ENCODE measurements at regions not wholly inside any gene's neighbourhood (a gene's known extent, or its start where the extent isn't known, plus 50 kb on each side); places are given as distances from the start of the nearest gene placed in this dataset.

DNA sequence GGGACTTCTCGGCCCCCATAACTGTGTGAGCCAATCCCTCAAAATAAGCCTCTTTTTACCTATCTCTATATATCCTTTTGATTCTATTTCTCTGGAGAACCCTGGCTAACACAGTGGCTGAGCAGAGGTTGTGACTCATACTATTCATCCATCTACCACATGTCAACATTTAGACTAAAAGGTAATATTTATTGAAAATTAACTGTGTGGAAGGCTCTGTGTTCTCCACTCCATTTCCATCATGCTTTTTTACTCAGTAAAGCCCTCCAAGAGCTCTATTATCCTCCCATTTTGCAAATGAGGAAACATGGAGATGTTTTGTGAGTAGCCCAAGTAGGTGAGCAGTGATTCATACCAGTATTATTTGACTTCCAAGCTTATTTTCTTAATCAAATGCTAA, 217.9 kb upstream of the DCBLD2 start:
- DNase-seq (ENCODE audit: low read depth in 2 of 2), result no peak

DNA sequence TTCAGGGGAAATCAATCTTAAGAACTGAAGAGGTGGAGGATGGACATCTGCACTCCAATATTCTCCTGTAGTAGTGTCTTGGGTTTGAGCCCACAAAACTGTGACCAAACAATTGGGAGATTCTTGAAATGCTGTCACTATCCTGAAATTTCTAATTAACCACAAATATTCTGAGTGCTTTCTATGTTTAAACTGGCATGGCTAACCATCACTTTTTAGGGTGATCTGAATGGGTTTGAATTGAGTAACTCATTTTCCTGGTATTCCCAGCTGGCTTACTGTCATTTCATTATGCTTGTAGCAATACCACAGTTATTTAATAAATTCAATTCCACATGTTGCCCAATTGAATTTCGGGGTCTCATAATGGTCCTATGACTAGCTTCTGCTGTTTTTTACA, 216.9 kb upstream of the DCBLD2 start:
- no peak for DNase-seq (ENCODE audit: low read depth in 2 of 2)

DNA sequence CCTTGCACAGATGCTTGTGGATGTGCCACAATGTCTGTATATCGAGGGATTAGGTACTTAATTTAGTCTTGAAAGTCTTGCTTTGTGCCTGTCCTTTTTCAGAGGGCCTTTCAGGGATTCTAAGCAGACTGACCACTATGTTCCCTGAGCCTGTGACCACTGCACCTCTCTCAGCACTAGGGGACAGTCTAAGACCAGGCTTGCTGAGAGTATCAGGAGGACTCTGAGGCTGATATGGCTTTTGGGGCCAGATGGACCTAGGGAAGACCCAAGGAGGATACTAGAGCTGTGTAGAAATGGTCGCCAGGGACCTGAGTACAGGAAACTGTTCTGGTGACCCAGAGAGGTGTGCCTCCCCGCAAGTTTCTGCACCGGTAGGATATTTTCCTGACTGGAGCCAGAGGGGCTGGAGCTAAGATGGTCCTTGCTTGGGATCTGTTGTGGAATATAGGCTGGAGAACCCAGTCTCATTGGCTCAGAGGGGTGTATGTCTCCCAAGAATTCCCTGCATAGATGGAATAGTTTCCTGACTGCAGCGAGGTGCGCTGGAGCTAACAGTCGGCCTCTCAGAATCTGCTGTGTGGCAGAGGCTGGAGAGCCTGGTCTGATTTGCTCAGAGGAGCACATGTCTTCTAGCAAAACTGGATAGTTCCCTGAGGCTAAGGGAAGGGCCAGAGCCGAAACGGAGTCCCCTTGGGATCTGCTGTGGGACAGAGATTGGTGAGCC, 213.2 kb upstream of the DCBLD2 start:
- no peak for DNase-seq (ENCODE audit: low read depth in 2 of 2)

DNA sequence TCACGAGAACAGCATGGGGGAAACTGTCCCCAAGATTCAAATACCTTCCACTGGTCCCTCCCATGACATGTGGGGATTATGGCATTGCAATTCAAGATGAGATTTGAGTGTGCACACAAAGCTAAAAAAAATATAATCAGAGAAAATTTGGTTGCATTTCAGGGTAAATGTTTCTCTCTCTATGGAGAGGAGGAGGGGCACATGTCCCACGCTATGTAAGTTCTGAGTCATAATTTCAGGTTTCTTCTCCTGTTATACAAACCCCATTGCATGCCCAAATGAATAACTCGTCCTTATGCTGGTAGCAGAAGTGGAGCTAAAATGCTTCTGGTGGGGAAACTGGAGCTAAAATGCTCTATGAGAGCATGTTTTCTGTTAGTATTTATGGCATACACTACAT, 209.7 kb upstream of the DCBLD2 start:
- no peak for DNase-seq (ENCODE audit: low read depth in 2 of 2)

DNA sequence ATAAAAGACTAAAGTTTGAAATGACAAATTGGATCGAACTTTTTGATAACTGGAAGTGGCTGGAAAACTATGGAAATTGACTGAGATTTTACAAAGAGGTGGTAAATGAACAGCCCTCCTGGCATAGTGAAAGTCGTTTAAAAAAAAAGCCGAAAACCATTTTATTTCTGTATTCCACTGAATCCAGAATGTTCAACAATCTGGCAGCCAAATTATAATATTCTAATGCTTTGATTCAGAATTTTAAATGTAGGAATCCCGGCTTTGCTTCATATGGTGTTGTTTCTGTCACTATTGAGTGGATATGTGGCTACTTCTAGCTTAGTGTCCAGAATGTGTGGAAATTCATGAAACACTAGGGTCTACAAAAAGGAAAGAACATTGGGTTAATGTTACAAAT, 208.9 kb upstream of the DCBLD2 start:
- no peak for DNase-seq (ENCODE audit: low read depth in 2 of 2)

DNA sequence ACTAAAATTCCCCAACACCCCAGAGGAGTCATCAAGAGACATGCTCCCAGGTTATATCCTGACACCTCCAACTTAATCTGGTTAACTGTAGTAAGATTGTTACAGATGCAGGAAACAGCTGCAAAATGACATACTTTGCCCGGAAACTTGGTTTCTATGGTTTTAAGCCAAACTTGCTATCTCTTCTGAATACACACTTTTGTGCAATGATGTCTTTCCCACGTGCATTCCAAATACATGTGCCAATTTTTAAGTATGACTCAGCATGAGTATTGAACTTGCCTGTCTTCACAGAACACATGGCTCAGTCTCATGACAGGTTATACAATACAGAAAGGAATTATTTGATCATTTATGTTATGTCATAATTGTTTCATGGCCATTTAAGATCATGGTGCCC, 207.0 kb upstream of the DCBLD2 start:
- no peak for DNase-seq (ENCODE audit: low read depth in 2 of 2)

DNA sequence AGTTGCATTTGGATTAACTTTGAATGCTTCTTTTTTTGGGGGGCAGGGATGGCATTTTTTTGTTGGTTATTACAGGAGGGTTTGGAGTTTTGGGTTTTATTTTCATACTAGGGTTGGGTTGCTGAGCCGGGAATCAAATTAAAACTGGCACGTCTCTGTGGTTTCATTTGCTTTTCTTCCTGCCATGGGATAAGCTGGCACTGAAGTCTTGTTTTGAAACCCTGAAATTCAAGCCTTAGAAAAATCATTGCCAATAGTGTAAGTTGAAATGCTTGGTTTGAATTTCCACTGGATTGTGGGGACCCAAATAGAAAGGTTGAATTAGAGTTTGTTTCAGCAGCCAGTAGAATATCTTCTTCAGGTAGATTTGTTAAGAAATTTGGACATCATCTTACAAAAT, 193.1 kb upstream of the DCBLD2 start:
- DNase-seq (ENCODE audit: low read depth in 2 of 2), result no peak

DNA sequence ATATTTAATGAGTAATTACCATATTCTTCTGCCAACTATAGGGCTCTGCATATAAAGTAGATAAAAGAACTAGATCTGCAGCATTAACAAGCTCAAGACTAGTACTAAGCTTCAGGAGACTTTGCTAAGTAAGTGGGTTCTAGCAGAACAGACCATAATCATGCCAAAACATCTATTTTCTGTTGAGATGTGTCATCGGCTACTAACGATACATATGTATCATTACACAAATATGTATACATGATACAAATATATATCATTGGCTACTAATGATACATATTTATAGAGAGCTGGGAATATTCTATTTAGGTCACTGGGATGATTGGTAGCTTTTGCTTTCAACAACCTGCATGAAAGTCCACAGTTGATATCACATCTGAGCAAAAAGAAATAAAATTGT, 185.8 kb upstream of the DCBLD2 start:
- no peak for DNase-seq (ENCODE audit: low read depth in 2 of 2)

DNA sequence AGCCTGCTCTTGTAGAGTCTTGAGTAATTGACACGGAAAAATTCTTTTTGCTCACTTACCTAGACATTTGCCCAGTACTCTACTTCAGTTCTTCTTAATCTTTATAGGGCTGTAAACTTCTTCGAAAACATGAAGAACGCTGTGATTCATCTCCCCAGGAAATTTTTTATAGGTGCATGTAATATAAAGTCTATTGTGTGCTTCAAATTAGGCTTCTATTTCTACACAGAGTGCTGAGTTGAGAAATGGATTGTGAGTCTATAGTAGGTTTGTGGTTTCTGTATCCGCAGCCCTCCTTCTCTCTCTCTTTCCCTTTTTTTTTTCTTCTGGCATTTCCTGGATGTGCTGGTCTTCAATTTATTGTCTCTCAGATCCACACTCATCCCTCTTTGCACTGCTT, 183.3 kb upstream of the DCBLD2 start:
- DNase-seq (ENCODE audit: low read depth in 2 of 2), result no peak

DNA sequence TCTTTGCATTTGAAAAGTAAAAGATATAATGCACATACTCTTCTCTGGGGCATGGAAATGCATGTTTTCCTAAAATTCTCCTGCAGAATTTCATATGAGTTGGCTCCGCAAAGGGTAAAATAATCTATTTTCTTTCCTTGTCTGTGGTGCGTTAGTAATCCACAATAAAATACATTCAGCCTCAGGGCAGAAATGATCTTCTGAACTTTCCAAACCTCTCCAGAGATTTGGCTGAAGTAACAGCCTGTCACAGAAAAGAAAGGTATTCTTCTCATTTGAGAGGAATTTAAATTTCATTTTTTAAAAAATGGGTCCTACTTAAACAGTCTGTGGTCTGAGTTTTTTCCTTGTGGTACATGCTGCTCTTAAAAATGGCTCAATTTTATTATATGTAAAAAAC, 182.7 kb upstream of the DCBLD2 start:
- DNase-seq (ENCODE audit: low read depth in 2 of 2), result no peak

DNA sequence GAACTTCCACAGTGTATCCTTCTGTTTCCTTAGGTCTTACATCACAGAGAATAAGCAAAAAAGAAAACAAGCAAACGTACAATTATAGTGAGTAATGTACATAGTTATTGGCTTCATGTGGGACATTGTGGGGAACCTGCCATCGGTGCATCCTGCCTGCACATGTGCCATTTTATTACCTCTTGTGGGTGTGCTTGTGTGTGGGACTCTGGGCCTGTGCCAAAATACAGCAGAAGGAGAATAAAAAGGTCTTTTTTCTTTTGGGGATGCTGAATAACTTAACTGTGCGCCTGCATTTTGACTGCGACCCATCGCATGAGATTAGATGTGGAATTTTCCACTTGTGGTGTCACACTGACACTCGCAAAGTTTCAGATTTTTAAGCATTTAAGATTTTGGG, 169.6 kb upstream of the DCBLD2 start:
- DNase-seq (ENCODE audit: low read depth in 2 of 2), result no peak

DNA sequence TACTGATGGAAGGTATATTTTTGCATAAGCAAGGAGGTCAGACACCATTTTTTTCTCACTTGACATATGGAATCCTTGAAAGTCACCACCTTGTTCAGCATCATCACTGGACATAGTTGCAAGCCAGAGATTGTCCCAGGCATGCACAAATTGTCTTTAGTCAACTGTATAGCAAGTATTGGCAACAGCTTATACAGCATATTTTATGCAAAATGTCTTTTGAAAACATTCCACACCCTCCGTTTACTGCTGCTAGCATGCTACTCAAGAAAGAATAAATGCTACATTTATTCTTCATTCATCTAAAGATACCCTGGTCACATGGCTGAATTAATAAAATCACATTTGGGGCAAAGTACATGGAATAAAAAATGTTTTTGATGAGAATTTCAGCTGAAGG, 168.5 kb upstream of the DCBLD2 start:
- DNase-seq (ENCODE audit: low read depth in 2 of 2), result no peak

DNA sequence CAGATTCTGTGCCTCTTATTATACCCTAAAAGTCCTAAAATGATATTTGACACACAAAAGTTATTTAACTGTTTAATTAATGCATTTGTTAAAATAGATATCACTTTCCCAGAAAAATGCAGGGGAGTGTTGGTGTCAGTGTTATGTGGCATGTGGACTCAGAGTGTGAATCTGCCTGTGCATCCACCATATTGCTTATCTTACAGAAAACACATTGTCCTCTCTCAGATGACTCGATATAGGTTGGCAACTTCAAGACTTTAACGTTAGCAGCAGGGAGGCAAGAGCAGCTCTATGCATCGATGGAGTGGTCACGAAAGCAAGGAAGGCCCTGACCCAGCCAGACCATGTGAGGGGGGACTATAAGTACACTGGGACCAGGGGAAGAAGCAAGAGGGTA, 165.4 kb upstream of the DCBLD2 start:
- no peak for DNase-seq (ENCODE audit: low read depth in 2 of 2)

DNA sequence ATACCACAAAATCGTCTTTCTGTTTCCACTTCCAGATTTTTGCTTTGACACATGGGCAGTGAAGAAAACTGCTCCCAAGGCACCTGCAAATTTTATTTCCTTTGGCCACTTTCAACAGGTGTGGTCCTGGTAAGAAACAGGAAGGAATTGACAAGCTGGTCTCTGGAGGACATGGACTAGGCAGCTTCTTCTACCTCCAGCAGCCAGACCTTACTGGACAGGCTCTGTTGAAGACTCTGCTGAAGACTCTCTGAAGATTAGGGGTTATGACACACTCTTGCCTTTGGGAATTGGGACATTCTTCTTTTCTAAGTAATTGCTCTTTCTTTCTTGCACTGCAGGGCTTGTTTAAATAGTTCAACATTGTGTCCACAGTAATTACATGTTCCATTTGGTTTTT, 147.7 kb upstream of the DCBLD2 start:
- no peak for DNase-seq (ENCODE audit: low read depth in 2 of 2)

DNA sequence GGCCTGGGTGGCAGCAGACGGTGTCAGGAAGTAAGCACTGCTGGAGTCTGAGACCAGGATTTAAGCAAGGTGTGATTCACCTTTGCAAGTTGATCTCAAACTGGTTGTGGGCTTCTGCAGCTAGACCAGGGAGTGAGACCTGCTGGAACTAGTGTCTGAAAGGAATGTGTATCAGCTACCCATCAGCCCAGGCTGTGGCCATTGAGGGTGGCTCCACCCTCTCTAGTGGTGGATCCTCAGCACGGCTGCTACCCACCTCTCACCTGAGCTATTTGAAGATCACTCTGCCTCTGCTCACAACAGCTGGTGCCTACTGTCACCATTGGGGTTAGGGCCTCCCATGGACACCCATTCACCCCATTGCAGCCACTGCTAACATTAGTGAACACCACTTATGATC, 140.3 kb upstream of the DCBLD2 start:
- DNase-seq (ENCODE audit: low read depth in 2 of 2), result no peak

DNA sequence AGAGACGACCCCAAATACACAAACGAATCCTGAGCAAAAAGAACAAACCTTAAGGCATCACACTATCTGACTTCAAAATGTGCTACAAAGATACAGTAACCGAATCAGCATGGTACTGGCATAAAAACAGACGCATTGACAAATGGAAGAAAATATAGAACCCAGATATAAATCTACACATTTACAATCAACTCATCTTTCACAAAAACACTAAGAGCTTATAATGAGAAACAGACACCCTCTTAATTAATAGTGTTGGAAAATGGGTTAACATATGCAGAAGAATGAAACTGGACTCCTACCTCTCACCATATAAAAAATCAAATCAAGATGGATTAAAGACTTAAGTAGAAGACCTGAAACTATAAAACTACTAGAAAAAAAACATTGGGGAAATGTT, 130.3 kb upstream of the DCBLD2 start:
- no peak for DNase-seq (ENCODE audit: low read depth in 2 of 2)

DNA sequence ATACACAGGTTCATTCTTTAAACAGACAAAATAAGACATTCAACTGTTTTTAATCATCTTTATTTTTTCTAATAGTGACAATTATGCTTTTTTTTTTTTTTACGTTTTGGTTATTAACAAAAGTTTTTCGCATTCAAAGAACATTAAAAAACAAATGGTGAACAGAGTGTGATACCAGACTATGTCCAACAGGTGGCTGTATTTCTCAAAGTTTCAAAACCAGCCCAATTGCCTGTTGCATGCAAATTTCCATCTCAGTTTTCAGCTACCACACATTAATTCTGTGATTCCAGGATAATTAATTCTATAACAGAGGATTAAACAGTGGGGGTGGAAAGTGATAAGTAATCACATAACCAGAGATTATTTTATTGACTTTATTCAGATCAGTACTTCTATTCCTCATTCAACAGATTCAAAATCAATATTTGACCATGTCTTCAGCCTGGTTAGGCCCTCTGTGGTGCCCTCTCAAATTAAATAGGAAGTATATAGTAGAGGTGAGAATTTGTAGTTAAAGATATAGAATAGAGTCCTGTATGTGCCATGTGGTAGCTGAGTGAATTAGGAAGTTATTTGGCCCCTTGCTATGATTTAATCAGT, 122.2 kb upstream of the DCBLD2 start:
- DNase-seq (ENCODE audit: low read depth in 2 of 2), result no peak

DNA sequence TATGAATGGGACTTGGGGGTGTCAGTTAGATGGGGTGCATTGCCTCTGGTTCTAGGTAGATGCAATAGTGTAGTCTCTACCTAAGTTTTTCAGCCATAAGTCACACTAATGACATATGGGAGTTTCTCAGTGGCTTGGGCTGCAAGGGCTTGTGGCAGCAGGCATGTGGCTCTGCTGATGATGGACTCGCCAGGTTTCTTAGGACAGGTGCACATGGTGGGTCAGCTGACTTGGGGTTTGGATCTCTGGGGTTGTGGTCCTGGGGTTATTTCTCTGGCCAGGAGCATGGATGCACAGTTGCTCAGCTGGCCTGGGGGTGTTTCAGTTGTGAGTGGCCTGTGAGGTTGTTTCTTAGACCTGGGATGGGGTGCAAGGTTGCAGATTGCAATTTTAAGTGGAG, 120.0 kb upstream of the DCBLD2 start:
- DNase-seq (ENCODE audit: low read depth in 2 of 2), result no peak

DNA sequence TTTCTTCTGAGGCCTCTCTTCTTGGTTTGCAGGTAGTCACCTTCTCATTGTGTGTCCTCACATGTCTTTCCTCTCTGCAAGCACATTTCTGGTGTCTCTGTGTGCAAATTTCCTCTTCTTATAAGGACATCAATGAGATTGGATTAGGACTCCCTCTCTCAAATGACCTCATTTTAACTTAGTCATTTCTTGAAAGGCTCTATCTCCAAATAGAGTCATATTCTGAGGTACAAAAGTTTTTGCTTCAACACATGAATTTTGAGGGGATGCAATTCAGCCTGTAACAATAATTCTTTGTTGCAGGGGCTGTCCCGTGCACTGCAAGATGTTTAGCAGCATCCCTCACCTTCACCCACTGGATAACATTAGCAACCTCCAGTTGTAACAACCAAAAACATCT, 115.0 kb upstream of the DCBLD2 start:
- no peak for DNase-seq (ENCODE audit: low read depth in 2 of 2)

DNA sequence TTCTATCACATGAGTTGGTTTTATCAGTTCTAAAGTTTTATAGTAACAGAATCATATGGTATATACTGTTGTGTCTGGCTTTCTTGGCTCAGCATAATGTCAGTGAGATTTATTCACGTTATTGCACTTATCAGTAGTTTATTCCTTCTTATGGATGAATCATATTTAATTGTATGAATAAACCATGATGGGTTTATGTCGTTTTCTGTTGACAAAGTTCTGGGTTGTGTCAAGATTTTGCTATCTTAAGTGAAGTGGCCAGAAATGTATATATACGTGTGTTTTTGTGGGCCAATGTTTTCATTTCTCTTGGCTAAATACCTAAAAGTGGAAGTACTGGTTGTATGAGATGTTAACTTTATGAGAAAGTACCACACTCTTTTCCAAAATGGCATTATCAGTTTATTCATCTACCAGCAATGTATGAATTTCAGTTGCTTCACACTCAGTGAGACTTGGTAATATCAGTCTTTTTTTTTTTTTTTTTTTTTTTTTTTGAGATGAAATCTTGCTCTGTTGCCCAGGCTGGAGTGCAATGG, 112.4 kb upstream of the DCBLD2 start:
- no peak for DNase-seq (ENCODE audit: low read depth in 2 of 2)

DNA sequence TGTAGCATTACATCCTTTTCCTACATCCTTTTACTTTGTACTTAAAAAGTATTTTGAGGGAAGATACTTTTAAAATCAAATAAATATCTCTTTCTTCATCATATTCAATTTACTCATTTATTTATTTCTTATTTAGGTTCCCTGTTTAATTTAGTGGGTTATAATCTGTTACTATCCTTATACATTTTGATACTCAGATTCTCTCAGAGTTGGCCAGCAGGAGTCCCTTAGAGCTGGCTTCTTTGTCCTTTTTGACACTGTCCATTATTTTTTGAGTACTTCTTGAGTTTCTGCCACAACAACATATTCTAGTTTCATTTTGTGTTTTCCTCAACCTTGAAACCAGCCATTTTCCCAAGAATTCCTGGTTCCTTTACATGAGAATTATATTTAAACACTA, 111.6 kb upstream of the DCBLD2 start:
- DNase-seq (ENCODE audit: low read depth in 2 of 2), result no peak

DNA sequence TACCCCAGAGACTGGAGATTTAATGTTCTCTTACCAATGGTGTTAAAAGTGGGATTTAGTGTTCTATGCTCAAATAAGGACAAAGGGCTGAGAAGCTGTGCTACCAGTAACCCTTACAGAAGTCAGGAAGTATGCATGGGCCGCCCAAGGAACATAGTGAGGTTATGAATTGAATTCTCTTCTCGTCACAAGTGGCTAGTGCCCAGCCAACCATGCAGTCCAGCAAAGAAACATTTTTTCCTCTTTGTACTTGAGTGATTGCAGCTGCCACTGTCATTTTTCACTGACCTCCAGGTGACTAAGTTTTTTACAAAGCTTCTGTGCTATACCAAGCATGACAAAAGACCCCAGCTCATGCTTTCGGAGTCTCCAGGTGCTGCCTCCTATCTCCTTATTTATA, 110.6 kb upstream of the DCBLD2 start:
- no peak for DNase-seq (ENCODE audit: low read depth in 2 of 2)

DNA sequence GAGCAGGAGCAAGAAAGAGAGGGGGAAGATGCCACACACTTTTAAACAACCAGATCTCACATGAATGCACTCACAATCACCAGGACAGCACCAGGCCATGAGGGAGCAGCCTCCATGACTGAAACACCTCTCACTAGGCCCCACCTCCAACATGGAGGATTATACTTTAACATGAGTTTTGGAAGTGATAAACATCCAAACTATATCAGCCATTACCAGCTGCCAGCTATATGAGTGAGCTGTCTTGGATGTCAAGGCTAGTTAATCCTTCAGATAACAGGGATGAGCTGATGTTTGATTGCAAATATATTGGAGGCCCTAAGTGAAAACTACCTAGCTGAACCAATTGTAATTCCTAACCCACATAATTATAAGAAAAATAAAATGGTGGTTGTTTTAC, 108.4 kb upstream of the DCBLD2 start:
- DNase-seq (ENCODE audit: low read depth in 2 of 2), result no peak

DNA sequence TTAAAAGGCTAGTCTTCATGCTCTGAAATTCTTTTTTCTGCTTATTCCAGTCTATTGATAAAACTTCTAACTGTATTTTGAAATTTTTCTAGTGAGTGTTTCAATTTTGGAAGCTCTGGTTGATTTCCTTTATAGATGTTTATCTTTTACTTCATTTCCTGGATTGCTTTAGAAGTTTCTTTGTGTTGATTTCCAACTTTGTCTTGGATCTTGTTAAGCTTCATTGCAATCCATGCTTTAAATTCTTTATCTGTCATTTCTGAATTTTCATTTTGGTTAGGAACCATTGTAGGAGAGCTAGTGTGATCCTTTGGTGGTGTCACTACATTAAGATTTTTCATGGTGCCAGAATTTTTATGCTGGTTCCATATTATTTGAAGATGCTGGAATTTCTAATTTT, 105.2 kb upstream of the DCBLD2 start:
- no peak for DNase-seq (ENCODE audit: low read depth in 2 of 2)

Measured in stimulated activated CD8-positive, alpha-beta memory T cell treated with anti-CD3 and anti-CD28 coated beads, Interleukin-15, amount 100 ng/mL, for 48 hours (primary cell).